PC-9 (cell line): ENCODE measurements at regions not wholly inside any gene's neighbourhood (a gene's known extent, or its start where the extent isn't known, plus 50 kb on each side); places are given as distances from the start of the nearest gene placed in this dataset.

ENCODE experiments used
- BruUV-seq: library from RNA; stranded (reverse); fragments of 400-500 nt; replicated peaks from 2 replicates; lab custom pipeline; 2021; lab: Mats Ljungman, UMichigan
- CTCF ChIA-PET: fragments of 300-600 bp; sonication (Branson Sonifier 250); formaldehyde crosslinking; loops from one replicate; lab custom pipeline; 2022; ENCODE audit warnings: antibody characterized with exemption; lab: Charles Lee
- POLR2A ChIA-PET: fragments of 300-600 bp; sonication (Branson Sonifier 250); formaldehyde crosslinking; loops from one replicate; lab custom pipeline; 2022; ENCODE audit warnings: antibody characterized with exemption; ENCODE audit not compliant: unreplicated experiment; lab: Charles Lee
- DNase-seq, 2 experiments: peaks; one replicate each; pipeline versions ENCODE4 v3.0.0 to v3.0.0-alpha.2; 2015 to 2022; ENCODE audit warnings: mixed read lengths in 1 of 2
- H2AFZ ChIP-seq: fragments of 200-600 bp; sonication (generic); 2 replicates; pipeline ENCODE4 v1.8.1; 2017; ENCODE audit warnings: antibody characterized with exemption
- H3F3A ChIP-seq: fragments of 200-600 bp; sonication (generic); 2 replicates; pipeline ENCODE4 v1.8.1; 2017; ENCODE audit warnings: antibody characterized with exemption, mild to moderate bottlenecking, low read depth; ENCODE audit not compliant: insufficient read depth
- H3K27ac ChIP-seq: fragments of 200-600 bp; sonication (generic); 2 replicates; pipeline ENCODE4 v1.6.1; 2016; ENCODE audit warnings: mixed run types
- H3K27me3 ChIP-seq: fragments of 200-600 bp; sonication (generic); 2 replicates; pipeline ENCODE4 v1.6.1; 2016; ENCODE audit warnings: low read depth, mixed run types; ENCODE audit not compliant: insufficient read depth
- H3K36me3 ChIP-seq: fragments of 200-600 bp; sonication (generic); 2 replicates; pipeline ENCODE4 v1.6.1; 2016; ENCODE audit warnings: low read depth, mixed run types
- H3K4me1 ChIP-seq: fragments of 200-600 bp; sonication (generic); replicated peaks from 2 replicates; pipeline ENCODE4 v1.6.1; 2016; ENCODE audit warnings: mixed run types; ENCODE audit not compliant: insufficient read depth
- H3K4me2 ChIP-seq: fragments of 200-600 bp; sonication (generic); 2 replicates; pipeline ENCODE4 v1.6.1; 2017; ENCODE audit warnings: mixed run types
- H3K4me3 ChIP-seq: fragments of 200-600 bp; sonication (generic); 2 replicates; pipeline ENCODE4 v1.6.1; 2016; ENCODE audit warnings: mixed run types
- H3K79me2 ChIP-seq: fragments of 200-600 bp; sonication (generic); 2 replicates; pipeline ENCODE4 v1.6.1; 2017; ENCODE audit warnings: low read depth, mixed run types
- H3K9me2 ChIP-seq: fragments of 200-600 bp; sonication (generic); 2 replicates; pipeline ENCODE4 v1.8.1; 2017; ENCODE audit warnings: mild to moderate bottlenecking; ENCODE audit not compliant: insufficient read depth
- H3K9me3 ChIP-seq: fragments of 200-600 bp; sonication (generic); 2 replicates; pipeline ENCODE4 v1.8.1; 2016; ENCODE audit warnings: low read depth; ENCODE audit not compliant: insufficient read depth
- H4K20me1 ChIP-seq: fragments of 200-600 bp; sonication (generic); 2 replicates; pipeline ENCODE4 v1.8.1; 2017; ENCODE audit not compliant: insufficient read depth
- CTCF ChIP-seq: fragments of 200-600 bp; sonication (generic); conservative IDR thresholded peaks from 2 replicates; pipeline ENCODE4 v1.6.1; 2017; ENCODE audit warnings: mixed run types, antibody characterized with exemption, mild to moderate bottlenecking, moderate library complexity
- EZH2 ChIP-seq: fragments of 200-600 bp; sonication (generic); IDR thresholded peaks from 2 replicates; pipeline ENCODE4 v1.8.0; 2017; ENCODE audit warnings: antibody characterized with exemption, low read depth
- intact Hi-C: fragments of 100-400 bp; cut with micrococcal nuclease; formaldehyde crosslinking; loops from one replicate; pipeline ENCODE4 v1.10.0; 2022; ENCODE audit not compliant: unreplicated experiment

GRCh38 chr13:65912516-65912915 lies 1317.6 kb downstream of the PCDH9 start:
- Histone ChIP-seq H2AFZ (no peak overlapping the region), H3K36me3 (no peaks in the 10 kb centered on the region), H3K4me1 (peaks cover 13% of the 10 kb centered on the region), H3K79me2 (no peaks in the 10 kb centered on the region), H3K9me2 (no peaks in the 10 kb centered on the region), H3K4me3 (no peak overlapping the region), H4K20me1 (no peaks in the 10 kb centered on the region), H3F3A (peaks cover 10% of the 10 kb centered on the region), H3K27me3 (no peaks in the 10 kb centered on the region), H3K4me2 (no peak overlapping the region), H3K27ac (no peak overlapping the region), H3K9me3 (no peaks in the 10 kb centered on the region)
- no peak for TF ChIP-seq CTCF
- TF ChIP-seq EZH2: no peak
- CTCF ChIA-PET: no interaction called here
- no TSS peak for BruUV-seq
- intact Hi-C loops: no loop called here
- no peak for DNase-seq
- POLR2A ChIA-PET: no interaction called here

- BruUV-seq: no TSS peak
Observed at GRCh38 chr13:65911546-65912193, 1318.5 kb downstream of the PCDH9 start.

GRCh38 chr13:65909501-65909900 lies 1320.6 kb downstream of the PCDH9 start:
- no peaks in the 10 kb centered on the region for H3K36me3 ChIP-seq
- ChIA-PET CTCF (no interaction called here), POLR2A (no interaction called here)
- no peaks in the 10 kb centered on the region for H3K27me3 ChIP-seq
- no peak overlapping the region for H2AFZ ChIP-seq
- no peaks in the 10 kb centered on the region for H3K9me2 ChIP-seq
- H3K4me3 ChIP-seq: no peak overlapping the region
- TF ChIP-seq CTCF: no peak
- no peak for TF ChIP-seq EZH2
- no peak overlapping the region for H3K4me2 ChIP-seq
- H3K79me2 ChIP-seq: no peaks in the 10 kb centered on the region
- no peaks in the 10 kb centered on the region; the same call in 1 of the 2 replicates for H3K9me3 ChIP-seq
- H3K27ac ChIP-seq: no peak overlapping the region
- H3F3A ChIP-seq: peaks cover 10% of the 10 kb centered on the region
- peaks cover 13% of the 10 kb centered on the region for H3K4me1 ChIP-seq
- no peak for DNase-seq
- BruUV-seq: no TSS peak
- no peaks in the 10 kb centered on the region for H4K20me1 ChIP-seq
- intact Hi-C loops: no loop called here

More at GRCh38 chr13:65911546-65912193, 1318.5 kb downstream of the PCDH9 start:
- intact Hi-C loops: no loop called here
- Histone ChIP-seq H3K9me3 (no peaks in the 10 kb centered on the region; the same call in 1 of the 2 replicates), H2AFZ (no peak overlapping the region; the same call in 1 of the 2 replicates), H3K4me1 (peaks cover 13% of the 10 kb centered on the region), H3K36me3 (no peaks in the 10 kb centered on the region), H3K27ac (no peak overlapping the region), H4K20me1 (no peaks in the 10 kb centered on the region), H3F3A (peaks cover 10% of the 10 kb centered on the region), H3K4me3 (no peak overlapping the region), H3K79me2 (no peaks in the 10 kb centered on the region), H3K4me2 (no peak overlapping the region), H3K27me3 (no peaks in the 10 kb centered on the region), H3K9me2 (no peaks in the 10 kb centered on the region)
- POLR2A ChIA-PET: no interaction called here
- DNase-seq: no peak
- no peak for TF ChIP-seq EZH2
- no peak for TF ChIP-seq CTCF
- CTCF ChIA-PET: no interaction called here
